Neural cell (in vitro differentiated cells): ENCODE measurements at regions not wholly inside any gene's neighbourhood (a gene's known extent, or its start where the extent isn't known, plus 50 kb on each side); places are given as distances from the start of the nearest gene placed in this dataset.

Source experiments
- H2AFZ ChIP-seq: fragments of 200-600, 300-800 bp; sonication (generic), shearing (Covaris generic); 2 replicates; pipeline ENCODE4 v1.6.0; 2014; ENCODE audit warnings: low read depth, mild to moderate bottlenecking, antibody characterized with exemption, low read length, moderate library complexity
- H3F3A ChIP-seq: fragments of 200-600 bp; shearing (Covaris generic); 2 replicates; pipeline ENCODE4 v1.6.1; 2016; ENCODE audit warnings: mild to moderate bottlenecking, moderate library complexity, mixed read lengths, antibody characterized with exemption, low read length; ENCODE audit not compliant: insufficient read depth, poor library complexity, severe bottlenecking
- H3K27ac ChIP-seq: fragments of 200-600, 300-800 bp; sonication (generic), shearing (Covaris generic); 2 replicates; pipeline ENCODE4 v1.5.1; 2014; ENCODE audit warnings: mild to moderate bottlenecking, low read length, moderate library complexity
- H3K27me3 ChIP-seq: fragments of 300-800, 200-600 bp; sonication (generic), shearing (Covaris generic); 2 replicates; pipeline ENCODE4 v1.6.0; 2014; ENCODE audit warnings: mild to moderate bottlenecking, low read depth, low read length, moderate library complexity; ENCODE audit not compliant: insufficient read depth
- H3K36me3 ChIP-seq: fragments of 300-800, 200-600 bp; sonication (generic), shearing (Covaris generic); 2 replicates; pipeline ENCODE4 v1.5.1; 2014; ENCODE audit warnings: mild to moderate bottlenecking, antibody characterized with exemption, low read length, moderate library complexity; ENCODE audit not compliant: insufficient read depth
- H3K4me2 ChIP-seq: fragments of 300-800, 200-600 bp; sonication (generic), shearing (Covaris generic); 2 replicates; pipeline ENCODE4 v1.6.0; 2014; ENCODE audit warnings: mild to moderate bottlenecking, low read length
- H3K4me3 ChIP-seq: fragments of 300-800, 200-600 bp; sonication (generic), shearing (Covaris generic); 2 replicates; pipeline ENCODE4 v1.5.1; 2014; ENCODE audit warnings: mild to moderate bottlenecking, low read length, moderate library complexity
- H3K79me2 ChIP-seq: fragments of 200-600 bp; shearing (Covaris generic); replicated peaks from 2 replicates; pipeline ENCODE4 v1.6.0; 2014; ENCODE audit warnings: mild to moderate bottlenecking, low read length, moderate library complexity; ENCODE audit not compliant: insufficient read depth
- H3K9ac ChIP-seq: fragments of 300-800, 200-600 bp; sonication (generic), shearing (Covaris generic); 2 replicates; pipeline ENCODE4 v1.6.1; 2016; ENCODE audit warnings: mild to moderate bottlenecking, low read length, mixed read lengths
- H3K9me2 ChIP-seq: fragments of 200-600 bp; shearing (Covaris generic); 2 replicates; pipeline ENCODE4 v1.6.1; 2016; ENCODE audit warnings: mild to moderate bottlenecking, low read length, mixed read lengths; ENCODE audit not compliant: insufficient read depth
- H3K9me3 ChIP-seq: fragments of 200-600, 300-800 bp; sonication (generic), shearing (Covaris generic); 2 replicates; pipeline ENCODE4 v1.6.1; 2016; ENCODE audit warnings: mild to moderate bottlenecking, mixed run types, low read length, moderate library complexity, mixed read lengths
- H4K20me1 ChIP-seq: fragments of 200-600 bp; shearing (Covaris generic); 2 replicates; pipeline ENCODE4 v1.6.1; 2016; ENCODE audit warnings: mild to moderate bottlenecking, mixed run types; ENCODE audit not compliant: insufficient read depth
- CTCF ChIP-seq: fragments of 450-650 bp; IDR thresholded peaks from 2 replicates; pipeline ENCODE4 v1.5.1; 2014; ENCODE audit warnings: antibody characterized with exemption, mild to moderate bottlenecking, moderate library complexity; ENCODE audit not compliant: poor library complexity, severe bottlenecking
- EP300 ChIP-seq: fragments of 450-650 bp; conservative IDR thresholded peaks from 2 replicates; pipeline ENCODE4 v1.6.1; 2014; ENCODE audit warnings: antibody characterized with exemption, mild to moderate bottlenecking, moderate library complexity; ENCODE audit not compliant: poor library complexity, severe bottlenecking
- EZH2 ChIP-seq: fragments of 200-600, 300-800 bp; shearing (Covaris generic), sonication (generic); IDR thresholded peaks from 2 replicates; pipeline ENCODE4 v1.6.1; 2014; ENCODE audit warnings: antibody characterized with exemption, low read length, borderline replicate concordance, mild to moderate bottlenecking; ENCODE audit not compliant: insufficient read depth, poor library complexity, severe bottlenecking
- MXI1 ChIP-seq: fragments of 450-650 bp; conservative IDR thresholded peaks from 2 replicates; pipeline ENCODE4 v1.6.1; 2014; ENCODE audit warnings: antibody characterized with exemption, mild to moderate bottlenecking; ENCODE audit not compliant: poor library complexity, severe bottlenecking
- POLR2AphosphoS5 ChIP-seq: IDR thresholded peaks from 2 replicates; pipeline ENCODE4 v1.6.1; 2012
- RAD21 ChIP-seq: fragments of 450-650 bp; conservative IDR thresholded peaks from 2 replicates; pipeline ENCODE4 v1.6.1; 2014; ENCODE audit warnings: antibody characterized with exemption, mild to moderate bottlenecking, moderate library complexity
- REST ChIP-seq: IDR thresholded peaks from 2 replicates; pipeline ENCODE4 v1.6.1; 2012; ENCODE audit warnings: borderline replicate concordance
- SMC3 ChIP-seq: fragments of 450-650 bp; conservative IDR thresholded peaks from 2 replicates; pipeline ENCODE4 v1.6.1; 2014; ENCODE audit warnings: antibody characterized with exemption, mild to moderate bottlenecking, moderate library complexity; ENCODE audit not compliant: poor library complexity
- TAF1 ChIP-seq: IDR thresholded peaks from 2 replicates; pipeline ENCODE4 v1.6.1; 2012; ENCODE audit warnings: low read depth

GRCh38 chr18:40420675-40421074, 1534.4 kb upstream of the PIK3C3 start:
- Histone ChIP-seq H3K4me2 (no peak overlapping the region), H3K4me3 (no peak overlapping the region), H3K79me2 (no peaks in the 10 kb centered on the region), H3K36me3 (no peaks in the 10 kb centered on the region), H3K27me3 (no peaks in the 10 kb centered on the region), H3K9me2 (no peaks in the 10 kb centered on the region), H3K27ac (no peak overlapping the region), H3K9me3 (no peaks in the 10 kb centered on the region), H3K9ac (no peak overlapping the region), H4K20me1 (no peaks in the 10 kb centered on the region), H2AFZ (no peak overlapping the region), H3F3A (no peaks in the 10 kb centered on the region)
- no peak for TF ChIP-seq MXI1

GRCh38 chr18:40417501-40417900, 1537.5 kb upstream of the PIK3C3 start:
- H3K4me2 ChIP-seq = no peak overlapping the region
- no peaks in the 10 kb centered on the region for H3K79me2 ChIP-seq
- H3K27ac ChIP-seq = no peak overlapping the region
- no peak overlapping the region for H3K9ac ChIP-seq
- no peaks in the 10 kb centered on the region for H4K20me1 ChIP-seq
- no peak for TF ChIP-seq RAD21
- TF ChIP-seq EP300 = peak; percentile 90
- TF ChIP-seq CTCF = no peak
- peak; percentile 98 for TF ChIP-seq POLR2AphosphoS5
- TF ChIP-seq REST = peak; percentile 58
- TF ChIP-seq TAF1 = no peak
- no peak for TF ChIP-seq EZH2
- no peak for TF ChIP-seq MXI1
- TF ChIP-seq SMC3 = no peak
- no peaks in the 10 kb centered on the region for H3K27me3 ChIP-seq
- H2AFZ ChIP-seq = no peak overlapping the region
- no peaks in the 10 kb centered on the region for H3K9me3 ChIP-seq
- H3F3A ChIP-seq = no peaks in the 10 kb centered on the region
- H3K36me3 ChIP-seq = no peaks in the 10 kb centered on the region
- no peaks in the 10 kb centered on the region for H3K9me2 ChIP-seq
- no peak overlapping the region for H3K4me3 ChIP-seq

- Histone ChIP-seq H3F3A (no peaks in the 10 kb centered on the region), H3K36me3 (no peaks in the 10 kb centered on the region), H4K20me1 (no peaks in the 10 kb centered on the region), H3K9ac (no peak overlapping the region), H2AFZ (no peak overlapping the region), H3K9me3 (no peaks in the 10 kb centered on the region), H3K27ac (no peak overlapping the region), H3K27me3 (no peaks in the 10 kb centered on the region), H3K9me2 (no peaks in the 10 kb centered on the region), H3K4me2 (no peak overlapping the region), H3K4me3 (no peak overlapping the region), H3K79me2 (no peaks in the 10 kb centered on the region)
- TF ChIP-seq EZH2 = no peak
- TF ChIP-seq RAD21 = no peak
- no peak for TF ChIP-seq MXI1
Measured at GRCh38 chr18:40415821-40416220, 1539.2 kb upstream of the PIK3C3 start.
